GM21367 (cell line): ENCODE measurements at regions not wholly inside any gene's neighbourhood (a gene's known extent, or its start where the extent isn't known, plus 50 kb on each side); places are given as distances from the start of the nearest gene placed in this dataset.

Experiments
- ATAC-seq: cut with Tn5 transposase; IDR thresholded peaks from one replicate; pipeline ENCODE4 v1.9.1; 2021; ENCODE audit not compliant: unreplicated experiment

- ATAC-seq: no peak
Observed at GRCh38 chr9:68644831-68645230, 60.2 kb upstream of the PIP5K1B start.

- ATAC-seq: no peak
Observed at GRCh38 chr9:68648164-68648563, 56.9 kb upstream of the PIP5K1B start.

- peak; percentile 34 for ATAC-seq
Observed at GRCh38 chr9:68648971-68649370, 56.1 kb upstream of the PIP5K1B start.

- no peak for ATAC-seq
Observed at GRCh38 chr9:68651280-68651893, 53.7 kb upstream of the PIP5K1B start.

GRCh38 chr9:68653141-68653595 is 51.9 kb upstream of the PIP5K1B start:
- peak; percentile 71 for ATAC-seq

- ATAC-seq: no peak
Observed at GRCh38 chr9:68654075-68654474, 51.0 kb upstream of the PIP5K1B start.
